Activated CD8-positive, alpha-beta memory T cell treated with anti-CD3 and anti-CD28 coated beads, Interleukin-2, amount 50 U/mL, for 24 hours (primary cell): ENCODE measurements at regions not wholly inside any gene's neighbourhood (a gene's known extent, or its start where the extent isn't known, plus 50 kb on each side); places are given as distances from the start of the nearest gene placed in this dataset.

Experiments used
- DNase-seq: peaks from one replicate; pipeline ENCODE4 v3.0.0-alpha.2; 2020; ENCODE audit errors: extremely low read depth

DNA sequence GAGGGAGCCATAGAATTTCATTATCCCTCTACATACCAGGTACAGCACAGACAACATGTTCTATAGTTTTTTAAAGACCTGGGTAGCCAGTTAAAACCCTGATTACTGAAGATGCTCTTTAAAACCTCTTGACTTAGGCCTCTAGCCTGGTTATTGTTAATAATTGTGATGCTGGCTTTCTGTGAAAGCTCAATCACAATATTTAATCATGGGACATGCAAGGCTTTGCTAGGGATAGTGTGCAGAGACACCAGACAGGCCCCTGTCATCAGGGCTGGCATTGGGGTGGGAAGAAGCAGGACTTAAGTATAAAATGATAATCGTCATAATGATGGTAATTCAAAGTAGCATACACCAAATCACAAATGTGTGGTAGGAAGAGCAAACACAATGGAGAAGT, 274.4 kb downstream of the PTBP2 start:
- no peak for DNase-seq

DNA sequence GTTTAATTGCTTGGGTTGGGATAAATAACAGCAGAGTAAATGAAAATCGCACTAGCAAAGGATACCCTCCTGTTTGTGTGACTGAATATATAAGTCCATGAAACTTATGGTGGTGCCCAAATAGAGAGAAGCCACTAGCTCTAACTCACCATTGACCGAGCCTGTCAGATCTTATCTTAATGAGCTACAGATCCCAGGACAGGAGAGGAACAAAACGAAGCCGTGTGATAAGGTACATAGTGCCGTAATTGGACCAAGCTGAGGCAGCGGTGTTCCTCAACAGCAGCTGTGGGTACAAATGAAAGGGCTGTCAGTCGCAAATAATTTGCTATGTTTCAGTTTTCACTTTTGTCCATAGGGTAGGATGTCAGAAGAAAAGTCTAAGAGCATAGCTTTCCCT, 276.1 kb downstream of the PTBP2 start:
- DNase-seq: no peak

DNA sequence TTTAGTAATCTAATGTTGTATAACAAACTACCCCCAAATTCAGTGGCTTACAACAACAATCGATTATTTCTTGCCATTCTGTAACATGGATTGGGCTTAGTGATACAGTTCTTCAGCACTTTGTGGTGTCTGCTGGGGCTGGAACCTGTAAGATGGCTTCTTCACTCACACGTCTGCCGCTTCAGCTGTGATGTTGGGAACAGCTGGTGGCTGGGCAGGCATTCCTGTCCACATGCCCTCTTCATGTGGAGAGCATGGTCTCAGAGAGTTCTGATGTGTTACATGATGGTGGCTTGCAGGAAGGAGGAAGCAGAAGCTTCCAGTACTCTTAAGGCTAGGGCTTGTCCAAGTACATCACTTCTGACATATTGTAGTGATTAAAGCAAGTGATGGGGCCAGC, 276.9 kb downstream of the PTBP2 start:
- no peak for DNase-seq

DNA sequence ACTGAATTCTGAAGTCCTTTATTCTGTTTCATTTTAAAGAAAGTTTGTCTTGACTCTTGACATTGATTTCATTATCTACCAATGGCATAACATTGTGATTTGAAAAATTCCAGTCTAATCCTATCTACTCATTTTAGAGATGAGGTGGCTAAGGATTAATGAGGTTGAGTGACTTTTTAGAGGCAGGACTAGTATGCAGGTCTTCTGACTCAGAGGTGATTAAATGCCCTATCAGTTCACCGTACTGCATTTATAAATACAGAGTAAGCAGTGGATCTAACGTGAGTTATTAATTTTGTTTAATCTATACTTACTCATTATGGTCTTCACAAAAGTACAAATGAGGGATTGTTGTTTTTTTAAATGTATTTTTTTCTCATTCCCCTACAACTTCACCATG, 277.6 kb downstream of the PTBP2 start:
- no peak for DNase-seq

DNA sequence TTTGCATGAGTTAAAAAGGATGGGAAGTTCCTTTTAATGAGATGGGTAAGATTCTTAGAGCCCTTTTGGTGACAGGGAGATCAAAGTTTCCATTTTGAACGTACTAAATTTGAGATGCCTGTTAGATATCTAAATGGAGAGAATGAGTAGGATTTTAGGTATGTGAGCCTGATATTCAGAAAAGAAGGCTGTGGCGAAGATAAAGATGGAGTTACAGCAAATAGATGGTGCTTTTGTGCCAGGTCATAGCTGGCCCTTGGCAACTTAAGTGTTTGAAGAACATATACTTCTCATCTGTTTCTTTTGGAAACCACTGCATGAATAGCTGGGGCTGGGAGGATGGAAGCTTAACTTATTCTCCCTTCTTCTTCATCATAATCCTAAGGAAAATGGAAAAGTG, 282.5 kb downstream of the PTBP2 start:
- DNase-seq: no peak

DNA sequence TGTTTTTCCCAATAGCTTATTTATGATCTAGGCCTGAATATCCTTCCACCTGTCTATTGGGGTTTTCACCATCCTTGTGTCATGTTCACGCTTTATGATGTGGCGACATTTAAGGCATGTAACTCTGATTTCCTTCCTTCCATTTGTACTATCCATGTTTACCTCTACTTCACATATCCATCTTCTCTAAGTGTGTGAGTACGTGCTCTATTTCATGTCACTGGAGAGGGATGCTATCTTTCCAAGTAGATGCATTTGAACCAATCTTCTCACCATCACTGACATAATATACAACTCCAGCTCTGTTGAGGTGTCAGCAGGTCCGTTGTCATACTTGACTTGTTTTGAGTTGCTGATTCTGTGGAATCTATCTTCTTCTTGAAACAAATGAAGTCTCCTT, 283.2 kb downstream of the PTBP2 start:
- no peak for DNase-seq

DNA sequence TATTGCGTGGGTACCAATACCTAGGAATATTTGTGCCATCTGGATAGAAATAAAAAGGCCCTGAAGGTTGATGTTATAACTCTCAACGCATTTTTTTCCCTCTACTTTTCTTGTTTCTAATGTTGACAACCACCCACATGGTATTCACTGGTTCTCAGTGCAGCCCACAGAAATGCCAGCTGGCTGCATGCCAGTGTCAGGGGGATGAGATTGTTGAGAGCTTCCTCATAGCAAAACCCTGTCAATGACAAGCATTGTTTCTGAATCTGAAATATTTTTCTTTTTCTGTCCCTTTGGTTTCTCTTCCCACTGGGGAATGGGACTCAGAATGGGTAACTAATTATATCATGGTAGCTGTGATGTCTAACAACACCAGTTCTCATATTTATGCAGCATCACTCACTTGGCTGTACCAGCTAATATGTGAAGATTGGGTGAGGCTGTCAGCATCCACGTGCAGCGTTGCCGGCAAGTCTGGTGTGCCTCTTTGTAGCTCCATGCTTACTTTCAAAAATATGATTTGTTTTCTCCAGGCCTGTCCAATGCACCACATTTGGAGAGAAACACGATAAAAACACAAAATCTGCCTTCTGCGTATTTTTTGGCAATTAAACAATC, 284.6 kb downstream of the PTBP2 start:
- DNase-seq: no peak

DNA sequence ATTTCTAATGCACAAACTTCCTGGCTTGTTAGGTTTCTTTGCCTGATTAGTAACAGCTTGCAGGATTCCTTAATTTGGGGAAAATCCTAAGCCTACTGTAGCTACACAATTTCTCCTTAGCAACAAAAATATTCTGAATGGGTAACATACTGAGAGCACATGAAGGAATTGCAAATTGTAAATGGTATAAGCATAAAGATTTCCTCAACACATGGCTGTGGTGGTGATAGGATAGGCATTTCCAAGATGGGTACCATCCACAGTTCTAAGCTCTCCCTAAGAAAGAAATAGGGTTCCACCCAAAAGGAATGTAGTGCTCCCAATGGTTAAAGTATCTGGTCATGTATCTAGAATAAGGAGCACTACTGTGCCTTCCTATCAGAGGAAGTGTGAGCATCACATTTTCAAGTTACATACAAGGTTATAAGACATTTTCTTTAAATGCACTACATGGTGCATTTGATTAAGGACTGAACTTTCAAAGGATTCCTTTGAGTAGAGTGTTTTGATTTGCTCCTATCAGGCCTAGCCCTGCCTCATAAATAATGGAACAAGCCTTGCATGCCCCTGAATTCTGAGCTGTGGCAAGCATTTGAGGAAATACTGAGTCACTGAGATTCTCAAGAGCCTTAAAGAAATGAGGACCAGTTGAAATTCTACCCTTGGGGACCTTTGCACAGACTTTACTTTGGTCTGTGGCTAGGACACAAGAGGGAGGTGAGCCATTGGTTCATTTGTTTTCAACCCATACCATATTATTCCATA, 286.4 kb downstream of the PTBP2 start:
- DNase-seq: no peak

DNA sequence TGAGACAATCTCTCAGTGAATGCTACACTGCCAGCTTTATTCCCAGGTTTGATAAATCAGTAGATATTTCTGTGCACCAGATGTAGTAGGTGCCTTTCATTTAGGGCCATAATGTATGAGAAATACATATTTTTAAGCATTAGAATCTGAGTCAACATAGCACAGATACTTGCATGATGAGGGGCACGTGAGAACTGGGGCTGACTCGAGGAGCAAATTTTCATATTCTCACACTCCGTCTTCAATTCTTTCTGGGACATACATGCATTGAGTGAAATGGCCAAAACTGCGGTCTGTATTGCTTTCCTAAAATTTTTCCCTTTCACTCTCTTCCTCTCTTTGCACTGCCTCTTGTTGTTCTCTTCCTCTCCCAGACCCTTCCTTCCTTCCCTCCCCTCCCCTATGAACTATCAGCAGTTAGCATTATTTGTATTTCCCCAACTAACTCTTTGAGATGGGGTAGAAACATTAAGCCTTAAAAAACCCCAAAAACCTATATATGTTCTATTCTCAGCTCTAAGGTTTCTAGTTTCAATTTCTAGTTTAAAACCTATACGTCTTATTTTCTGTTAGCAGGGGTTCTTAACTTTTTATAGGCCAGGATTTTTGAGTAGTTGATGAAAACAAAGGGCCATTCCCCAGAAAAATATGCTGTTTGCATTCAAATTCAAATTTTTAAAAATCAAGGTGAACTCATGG, 289.1 kb downstream of the PTBP2 start:
- DNase-seq: no peak

DNA sequence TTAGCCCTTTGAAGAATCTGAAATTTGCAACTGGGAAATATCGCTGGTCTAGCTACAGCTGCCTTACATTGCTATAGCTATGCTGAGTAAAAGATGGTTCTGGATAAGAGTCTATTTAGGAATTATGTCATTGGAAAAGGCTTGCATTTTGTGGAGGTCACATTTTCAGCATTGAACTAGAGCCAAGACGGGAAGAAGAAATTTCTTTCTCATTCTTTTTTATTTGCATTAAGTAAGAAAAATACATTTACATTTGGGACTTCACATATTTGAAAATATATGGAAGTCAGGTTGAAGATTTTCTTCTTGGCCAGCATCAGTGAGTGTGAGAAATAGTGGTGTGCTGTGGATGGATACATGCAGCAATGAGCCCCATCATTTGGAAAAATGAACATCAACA, 291.6 kb downstream of the PTBP2 start:
- DNase-seq: no peak

DNA sequence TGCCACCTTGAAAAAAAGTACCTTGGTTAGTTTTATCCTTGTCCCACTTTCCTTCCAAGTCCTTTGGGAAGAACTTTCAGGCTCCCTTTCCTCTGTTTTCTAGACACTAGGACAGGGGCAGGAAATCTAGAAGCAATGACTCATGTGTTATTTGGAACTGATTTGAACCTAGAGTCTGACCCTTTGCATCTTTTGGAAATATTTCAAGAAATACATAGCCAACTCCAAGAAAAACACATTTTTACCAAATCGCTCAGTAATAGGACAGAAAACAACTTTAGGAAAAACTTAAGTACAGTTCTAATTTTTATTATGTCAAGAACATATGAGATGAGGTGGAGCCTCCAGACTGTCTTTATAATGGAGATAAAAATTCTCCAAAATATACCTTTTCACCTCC, 292.4 kb downstream of the PTBP2 start:
- no peak for DNase-seq

DNA sequence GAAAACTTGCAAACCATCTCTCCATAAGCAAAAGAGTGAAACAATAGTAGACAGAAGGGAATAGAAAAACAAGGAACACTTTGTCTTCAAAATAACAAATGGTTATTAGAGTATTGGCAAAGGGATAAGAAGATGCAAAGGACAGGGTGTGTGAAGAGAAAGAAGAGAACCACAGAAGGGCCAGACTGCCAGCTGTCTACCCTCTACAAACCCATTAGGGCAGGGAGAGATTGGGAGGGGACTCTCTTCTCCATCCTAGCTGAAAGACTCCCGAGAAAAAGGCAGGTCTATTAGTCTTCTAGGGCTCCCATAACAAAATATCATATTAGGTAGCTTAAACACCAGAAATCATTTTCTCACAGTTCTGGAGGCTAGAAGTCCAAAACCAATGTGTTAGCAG, 292.8 kb downstream of the PTBP2 start:
- no peak for DNase-seq

DNA sequence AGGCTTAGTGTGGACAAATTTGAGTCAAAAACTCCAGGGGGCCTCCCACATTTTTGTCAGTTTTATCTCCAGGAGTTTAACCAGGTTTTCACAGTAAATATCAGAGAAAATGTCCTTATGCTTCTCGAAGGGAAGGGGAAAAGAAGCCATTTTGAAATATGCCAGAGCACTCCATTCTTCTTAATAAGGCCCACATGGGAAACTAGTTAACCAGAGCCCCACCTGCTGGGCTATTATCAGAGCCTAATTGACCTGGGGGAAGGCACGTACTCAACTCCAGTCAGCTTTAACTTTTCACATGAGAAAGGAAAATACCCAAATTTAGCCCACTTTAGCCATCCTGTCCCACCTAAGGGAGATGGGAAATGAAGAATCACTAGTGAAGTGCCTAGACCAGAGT, 296.3 kb downstream of the PTBP2 start:
- DNase-seq: no peak
